Activated CD4-positive, alpha-beta T cell treated with anti-CD3 and anti-CD28 coated beads, Interleukin-2, Interleukin-4, amounts not matched to agents 100 ng/mL and 50 ng/mL, durations not matched to agents 16 hours and 8 hours (primary cell): ENCODE measurements at regions not wholly inside any gene's neighbourhood (a gene's known extent, or its start where the extent isn't known, plus 50 kb on each side); places are given as distances from the start of the nearest gene placed in this dataset.
A peak's percentile ranks its signal among the peaks of the same experiment; 100 is the strongest.

Experiments used
- DNase-seq: peaks from one replicate; pipeline ENCODE4 v3.0.0-alpha.2; 2020; ENCODE audit warnings: low spot score

GRCh38 chr5:103375863-103376591 lies 117.5 kb downstream of the MACIR start:
- DNase-seq, result no peak

GRCh38 chr5:103375350-103375749 lies 116.8 kb downstream of the MACIR start:
- DNase-seq, result no peak

- no peak for DNase-seq
Measured at GRCh38 chr5:103374473-103374963, 116.0 kb downstream of the MACIR start.

GRCh38 chr5:103373597-103374472 lies 115.3 kb downstream of the MACIR start:
- DNase-seq, result no peak

- DNase-seq, result no peak
Measured at GRCh38 chr5:103371046-103371607, 112.6 kb downstream of the MACIR start.

- no peak for DNase-seq
Measured at GRCh38 chr5:103369125-103370120, 110.9 kb downstream of the MACIR start.

GRCh38 chr5:103367702-103368101 lies 109.1 kb downstream of the MACIR start:
- DNase-seq, result no peak

GRCh38 chr5:103366918-103367549 lies 108.5 kb downstream of the MACIR start:
- DNase-seq, result no peak

- no peak for DNase-seq
Measured at GRCh38 chr5:103364074-103364473, 105.5 kb downstream of the MACIR start.

GRCh38 chr5:103362211-103362610 lies 103.6 kb downstream of the MACIR start:
- DNase-seq, result no peak

- DNase-seq, result no peak
Measured at GRCh38 chr5:103360475-103360874, 101.9 kb downstream of the MACIR start.

- DNase-seq, result no peak
Measured at GRCh38 chr5:103358305-103358995, 99.9 kb downstream of the MACIR start.

- no peak for DNase-seq
Measured at GRCh38 chr5:103357636-103358035, 99.1 kb downstream of the MACIR start.

GRCh38 chr5:103356350-103357091 lies 98.0 kb downstream of the MACIR start:
- peak; percentile 42 for DNase-seq

GRCh38 chr5:103355579-103355978 lies 97.0 kb downstream of the MACIR start:
- DNase-seq, result no peak

- DNase-seq, result no peak
Measured at GRCh38 chr5:103354446-103354845, 95.9 kb downstream of the MACIR start.

GRCh38 chr5:103353581-103353980 lies 95.0 kb downstream of the MACIR start:
- DNase-seq, result no peak

- no peak for DNase-seq
Measured at GRCh38 chr5:103347716-103348423, 89.3 kb downstream of the MACIR start.

- no peak for DNase-seq
Measured at GRCh38 chr5:103346162-103346748, 87.7 kb downstream of the MACIR start.
